CD4-positive, alpha-beta T cell (primary cell): ENCODE measurements at regions not wholly inside any gene's neighbourhood (a gene's known extent, or its start where the extent isn't known, plus 50 kb on each side); places are given as distances from the start of the nearest gene placed in this dataset.

Experiments used
- ATAC-seq: fragments of 200-7000 bp; cut with Tn5 transposase; one replicate; pipeline ENCODE4 v1.10.0; 2022; ENCODE audit warnings: mild to moderate bottlenecking; ENCODE audit not compliant: poor library complexity
- CTCF ChIA-PET: fragments of 350-600 bp; sonication (Branson Sonifier 250); formaldehyde crosslinking; loops from one replicate; lab custom pipeline; 2021; ENCODE audit warnings: antibody characterized with exemption, inconsistent platforms; lab: Charles Lee
- POLR2A ChIA-PET: fragments of 350-600 bp; sonication (Branson Sonifier 250); formaldehyde crosslinking; loops from one replicate; lab custom pipeline; 2021; ENCODE audit warnings: antibody characterized with exemption, inconsistent platforms; lab: Charles Lee
- DNase-seq, 14 experiments: peaks; one replicate each; pipeline ENCODE4 v3.0.0-alpha.2; 2013 to 2020; ENCODE audit warnings: mixed read lengths in 2 of 14
- H3K27ac ChIP-seq, 2 donors: one replicate each; pipeline versions ENCODE4 v1.5.1 to v1.7.0; 2013; ENCODE audit warnings: low read length in 2 of 2, low read depth in 1 of 2, mild to moderate bottlenecking in 1 of 2
- H3K27me3 ChIP-seq, 2 experiments: 1 replicate in 1 of 2; 2 replicates in 1 of 2; pipeline versions ENCODE4 v1.6.1 to v1.7.0; 2013; ENCODE audit warnings: low read length in 2 of 2, control low read depth in 1 of 2, mild to moderate bottlenecking in 1 of 2, moderate library complexity in 1 of 2; ENCODE audit not compliant: insufficient read depth in 2 of 2, control insufficient read depth in 1 of 2
- H3K36me3 ChIP-seq: one replicate; pipeline ENCODE4 v1.6.1; 2013; ENCODE audit warnings: low read length, control low read depth; ENCODE audit not compliant: insufficient read depth
- H3K4me1 ChIP-seq: one replicate; pipeline ENCODE4 v1.6.1; 2013; ENCODE audit warnings: low read length, control low read depth; ENCODE audit not compliant: insufficient read depth
- H3K4me3 ChIP-seq: one replicate; pipeline ENCODE4 v1.5.1; 2013; ENCODE audit warnings: mild to moderate bottlenecking, low read length, moderate library complexity
- H3K9me3 ChIP-seq, 2 experiments: 1 replicate in 1 of 2; 2 replicates in 1 of 2; pipeline versions ENCODE4 v1.6.1 to v1.7.0; 2013; ENCODE audit warnings: low read length in 2 of 2, mild to moderate bottlenecking in 2 of 2, control low read depth in 1 of 2, moderate library complexity in 1 of 2; ENCODE audit not compliant: control insufficient read depth in 1 of 2, insufficient read depth in 1 of 2
- H3K27ac Mint-ChIP-seq: one replicate; pipeline ENCODE4 v1.8.0; 2020; ENCODE audit warnings: mixed read lengths
- H3K27me3 Mint-ChIP-seq: one replicate; pipeline ENCODE4 v1.8.0; 2021; ENCODE audit warnings: mixed read lengths
- H3K36me3 Mint-ChIP-seq: one replicate; pipeline ENCODE4 v1.8.0; 2021; ENCODE audit warnings: low read depth, mixed read lengths
- H3K4me1 Mint-ChIP-seq: one replicate; pipeline ENCODE4 v1.8.0; 2021; ENCODE audit warnings: low read depth, mixed read lengths
- H3K4me3 Mint-ChIP-seq: one replicate; pipeline ENCODE4 v1.8.0; 2020; ENCODE audit warnings: mild to moderate bottlenecking, mixed read lengths
- H3K9me3 Mint-ChIP-seq: one replicate; pipeline ENCODE4 v1.8.0; 2020; ENCODE audit warnings: mixed read lengths
- CTCF ChIP-seq: fragments of 200-600 bp; IDR thresholded peaks from one replicate; pipeline ENCODE4 v1.8.0; 2022; ENCODE audit warnings: antibody characterized with exemption, mild to moderate bottlenecking
- intact Hi-C, 2 experiments: fragments of 100-400 bp; cut with DNase I in 1 of 2; cut with micrococcal nuclease in 1 of 2; formaldehyde crosslinking; loops; one replicate each; pipeline versions ENCODE4 v1.15.1 to v1.9.0; 2023 to 2025; cut with DNase I, micrococcal nuclease

GRCh38 chr12:97368462-97369163 is 94.0 kb upstream of the RMST start:
- no peak overlapping the region for H3K4me3 ChIP-seq
- intact Hi-C loops, result no loop called here
- TF ChIP-seq CTCF, result no peak
- DNase-seq (no peak), ATAC-seq (no peak)
- H3K9me3 ChIP-seq, result no peaks in the 10 kb centered on the region
- ChIA-PET POLR2A (no interaction called here), CTCF (no interaction called here)
- H3K4me1 Mint-ChIP-seq, result no peaks in the 10 kb centered on the region
- no peak overlapping the region for H3K27ac ChIP-seq
- no peaks in the 10 kb centered on the region for H3K36me3 Mint-ChIP-seq
- H3K27me3 Mint-ChIP-seq, result peaks cover 23% of the 10 kb centered on the region
- no peaks in the 10 kb centered on the region for H3K36me3 ChIP-seq
- no peak overlapping the region for H3K27ac Mint-ChIP-seq
- no peaks in the 10 kb centered on the region for H3K4me1 ChIP-seq
- H3K4me3 Mint-ChIP-seq, result no peak overlapping the region
- H3K9me3 Mint-ChIP-seq, result peaks cover under 1% of the 10 kb centered on the region
- peaks cover 0 to 3% of the 10 kb centered on the region in 2 experiments for H3K27me3 ChIP-seq

GRCh38 chr12:97375310-97375709 is 87.3 kb upstream of the RMST start:
- H3K36me3 ChIP-seq, result no peaks in the 10 kb centered on the region
- no peak overlapping the region for H3K27ac ChIP-seq
- no peaks in the 10 kb centered on the region for H3K4me1 ChIP-seq
- POLR2A ChIA-PET, result no interaction called here
- Mint-ChIP-seq H3K27me3 (peaks cover 6% of the 10 kb centered on the region), H3K4me1 (no peaks in the 10 kb centered on the region), H3K36me3 (no peaks in the 10 kb centered on the region), H3K27ac (no peak overlapping the region), H3K4me3 (no peak overlapping the region), H3K9me3 (peaks cover 2% of the 10 kb centered on the region)
- H3K27me3 ChIP-seq, result no peaks in the 10 kb centered on the region
- no peak for DNase-seq
- H3K9me3 ChIP-seq, result no peaks in the 10 kb centered on the region
- no peak for TF ChIP-seq CTCF
- CTCF ChIA-PET, result no interaction called here
- intact Hi-C loops, result no loop called here
- H3K4me3 ChIP-seq, result no peak overlapping the region
- no peak for ATAC-seq

DNA sequence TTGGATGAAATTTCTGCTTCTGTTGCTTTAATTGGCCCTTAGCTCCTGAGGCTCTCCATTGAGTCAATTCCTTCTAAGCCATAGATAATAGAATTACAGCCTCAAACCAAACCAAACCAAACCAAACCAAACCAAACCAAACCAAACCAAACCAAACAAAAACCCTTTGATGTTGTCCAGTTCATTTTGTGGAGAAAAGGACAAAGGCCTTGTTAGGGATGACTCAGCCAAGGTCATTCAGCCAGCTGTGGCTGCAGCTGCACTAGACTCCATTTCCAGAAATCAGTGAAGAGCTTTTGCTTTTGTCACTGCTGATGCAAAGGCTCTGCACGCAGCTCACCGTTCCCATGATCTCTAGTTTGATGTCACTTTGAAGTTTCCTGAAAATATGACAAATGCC is 82.2 kb upstream of the RMST start:
- Mint-ChIP-seq H3K27me3 (no peaks in the 10 kb centered on the region), H3K4me1 (no peaks in the 10 kb centered on the region), H3K4me3 (no peak overlapping the region), H3K9me3 (no peaks in the 10 kb centered on the region), H3K27ac (no peak overlapping the region), H3K36me3 (no peaks in the 10 kb centered on the region)
- H3K9me3 ChIP-seq, result no peaks in the 10 kb centered on the region
- no peak overlapping the region for H3K4me3 ChIP-seq
- H3K27ac ChIP-seq, result no peak overlapping the region
- H3K27me3 ChIP-seq, result no peaks in the 10 kb centered on the region
- no peaks in the 10 kb centered on the region for H3K4me1 ChIP-seq
- ChIA-PET CTCF (no interaction called here), POLR2A (no interaction called here)
- ATAC-seq (no peak), DNase-seq (no peak)
- no peak for TF ChIP-seq CTCF
- H3K36me3 ChIP-seq, result no peaks in the 10 kb centered on the region
- intact Hi-C loops, result no loop called here
